MM.1S (cell line): ENCODE measurements at regions not wholly inside any gene's neighbourhood (a gene's known extent, or its start where the extent isn't known, plus 50 kb on each side); places are given as distances from the start of the nearest gene placed in this dataset.

Experiments
- EZH2 ChIP-seq: fragments of 300-600 bp; sonication (generic); optimal IDR thresholded peaks from 2 replicates; pipeline ENCODE3; 2017; ENCODE audit warnings: low read depth, mild to moderate bottlenecking, antibody characterized with exemption, low read length, mixed read lengths
- EZH2phosphoT487 ChIP-seq: fragments of 300-600 bp; sonication (generic); IDR thresholded peaks from 2 replicates; pipeline ENCODE4 v1.6.1; 2018; ENCODE audit warnings: antibody characterized with exemption, low read length
- TF ChIP-seq, protein P1 (sequence below): fragments of 300-600 bp; sonication (generic); IDR thresholded peaks from 2 replicates; pipeline ENCODE4 v1.5.1; 2016; ENCODE audit warnings: antibody characterized with exemption, low read length, mixed read lengths

DNA sequence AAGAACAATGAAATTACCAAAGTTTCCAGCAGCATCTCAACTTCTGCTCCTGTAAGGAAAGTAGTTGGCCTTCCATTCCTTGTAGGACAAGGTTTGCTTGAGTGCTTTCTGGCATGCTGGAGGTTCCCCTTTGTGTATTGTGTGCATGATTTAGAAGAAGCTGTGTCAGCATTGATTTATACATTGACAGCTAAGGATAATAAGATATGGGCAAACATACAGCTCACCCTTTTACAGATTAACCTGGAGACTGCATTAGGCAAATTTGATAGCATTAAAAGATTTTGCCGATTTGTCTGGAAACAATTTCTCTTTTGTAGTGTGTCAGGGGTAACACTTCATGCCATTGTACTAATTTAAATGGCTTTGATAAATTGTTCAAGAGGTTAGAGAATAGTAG, 221.8 kb upstream of the PACRGL start:
- TF ChIP-seq, protein P1, sequence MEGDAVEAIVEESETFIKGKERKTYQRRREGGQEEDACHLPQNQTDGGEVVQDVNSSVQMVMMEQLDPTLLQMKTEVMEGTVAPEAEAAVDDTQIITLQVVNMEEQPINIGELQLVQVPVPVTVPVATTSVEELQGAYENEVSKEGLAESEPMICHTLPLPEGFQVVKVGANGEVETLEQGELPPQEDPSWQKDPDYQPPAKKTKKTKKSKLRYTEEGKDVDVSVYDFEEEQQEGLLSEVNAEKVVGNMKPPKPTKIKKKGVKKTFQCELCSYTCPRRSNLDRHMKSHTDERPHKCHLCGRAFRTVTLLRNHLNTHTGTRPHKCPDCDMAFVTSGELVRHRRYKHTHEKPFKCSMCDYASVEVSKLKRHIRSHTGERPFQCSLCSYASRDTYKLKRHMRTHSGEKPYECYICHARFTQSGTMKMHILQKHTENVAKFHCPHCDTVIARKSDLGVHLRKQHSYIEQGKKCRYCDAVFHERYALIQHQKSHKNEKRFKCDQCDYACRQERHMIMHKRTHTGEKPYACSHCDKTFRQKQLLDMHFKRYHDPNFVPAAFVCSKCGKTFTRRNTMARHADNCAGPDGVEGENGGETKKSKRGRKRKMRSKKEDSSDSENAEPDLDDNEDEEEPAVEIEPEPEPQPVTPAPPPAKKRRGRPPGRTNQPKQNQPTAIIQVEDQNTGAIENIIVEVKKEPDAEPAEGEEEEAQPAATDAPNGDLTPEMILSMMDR: no peak
- TF ChIP-seq EZH2: no peak
- TF ChIP-seq EZH2phosphoT487: no peak
